Fibroblast of pulmonary artery (primary cell): ENCODE measurements at regions not wholly inside any gene's neighbourhood (a gene's known extent, or its start where the extent isn't known, plus 50 kb on each side); places are given as distances from the start of the nearest gene placed in this dataset.
"Not testable (repeated sequence)": the region's sequence is repeated elsewhere in the genome, so short reads cannot be mapped to it uniquely, and the experiment has no call there.

Experiments used
- DNase-seq: peaks from one replicate; pipeline ENCODE4 v3.0.0-alpha.2; 2010; ENCODE audit warnings: low read depth
- H3K4me3 ChIP-seq: replicated peaks from 2 replicates; pipeline ENCODE4 v1.5.1; 2011; ENCODE audit warnings: low read depth, mild to moderate bottlenecking, control low read depth, low read length, moderate library complexity
- TF ChIP-seq, protein P1 (sequence below): IDR thresholded peaks from 2 replicates; pipeline ENCODE4 v1.5.1; 2011; ENCODE audit warnings: mild to moderate bottlenecking, control low read depth, low read length, inconsistent platforms; ENCODE audit errors: missing control alignments

DNA sequence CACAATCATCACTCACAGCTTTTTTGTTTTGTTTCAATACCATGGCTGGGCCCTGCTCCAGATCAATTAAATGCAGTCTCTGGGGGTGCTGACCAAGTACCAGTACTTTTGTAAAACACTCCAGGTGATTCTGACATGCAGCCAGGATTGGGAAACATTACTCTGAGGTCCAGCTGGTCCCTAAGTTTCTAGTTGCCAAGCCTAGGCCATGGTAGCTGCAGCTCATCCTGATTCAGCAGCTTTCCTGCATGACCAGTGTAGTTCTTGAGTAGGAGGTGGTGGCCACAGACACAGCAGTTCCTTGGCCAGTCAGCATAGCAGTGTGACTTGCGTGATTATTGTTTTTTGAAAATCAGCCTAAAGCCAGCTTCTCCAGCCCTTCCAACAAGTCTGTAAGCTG is 859.1 kb downstream of the DIAPH3 start:
- TF ChIP-seq, protein P1, sequence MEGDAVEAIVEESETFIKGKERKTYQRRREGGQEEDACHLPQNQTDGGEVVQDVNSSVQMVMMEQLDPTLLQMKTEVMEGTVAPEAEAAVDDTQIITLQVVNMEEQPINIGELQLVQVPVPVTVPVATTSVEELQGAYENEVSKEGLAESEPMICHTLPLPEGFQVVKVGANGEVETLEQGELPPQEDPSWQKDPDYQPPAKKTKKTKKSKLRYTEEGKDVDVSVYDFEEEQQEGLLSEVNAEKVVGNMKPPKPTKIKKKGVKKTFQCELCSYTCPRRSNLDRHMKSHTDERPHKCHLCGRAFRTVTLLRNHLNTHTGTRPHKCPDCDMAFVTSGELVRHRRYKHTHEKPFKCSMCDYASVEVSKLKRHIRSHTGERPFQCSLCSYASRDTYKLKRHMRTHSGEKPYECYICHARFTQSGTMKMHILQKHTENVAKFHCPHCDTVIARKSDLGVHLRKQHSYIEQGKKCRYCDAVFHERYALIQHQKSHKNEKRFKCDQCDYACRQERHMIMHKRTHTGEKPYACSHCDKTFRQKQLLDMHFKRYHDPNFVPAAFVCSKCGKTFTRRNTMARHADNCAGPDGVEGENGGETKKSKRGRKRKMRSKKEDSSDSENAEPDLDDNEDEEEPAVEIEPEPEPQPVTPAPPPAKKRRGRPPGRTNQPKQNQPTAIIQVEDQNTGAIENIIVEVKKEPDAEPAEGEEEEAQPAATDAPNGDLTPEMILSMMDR = no peak
- no peak overlapping the region for H3K4me3 ChIP-seq
- no peak for DNase-seq

DNA sequence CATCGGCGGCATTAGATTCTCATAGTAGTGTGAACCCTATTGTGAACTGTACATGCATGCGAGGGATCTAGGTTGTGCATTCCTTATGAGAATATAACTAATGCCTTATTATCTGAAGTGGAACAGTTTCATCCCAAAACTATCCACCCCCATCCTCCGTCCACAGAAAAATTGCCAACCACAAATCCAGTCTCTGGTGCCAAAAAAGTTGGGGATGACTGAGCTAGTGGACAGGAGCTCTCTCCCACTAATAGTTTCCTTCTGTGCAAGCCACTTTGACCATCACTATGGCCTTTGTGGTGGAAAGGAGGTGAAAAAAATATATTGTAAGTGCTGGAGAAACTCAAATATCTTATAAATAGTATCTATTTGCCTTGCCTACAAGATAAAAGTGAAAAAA is 857.8 kb downstream of the DIAPH3 start:
- DNase-seq = no peak
- TF ChIP-seq, protein P1 = no peak
- H3K4me3 ChIP-seq = no peak overlapping the region

DNA sequence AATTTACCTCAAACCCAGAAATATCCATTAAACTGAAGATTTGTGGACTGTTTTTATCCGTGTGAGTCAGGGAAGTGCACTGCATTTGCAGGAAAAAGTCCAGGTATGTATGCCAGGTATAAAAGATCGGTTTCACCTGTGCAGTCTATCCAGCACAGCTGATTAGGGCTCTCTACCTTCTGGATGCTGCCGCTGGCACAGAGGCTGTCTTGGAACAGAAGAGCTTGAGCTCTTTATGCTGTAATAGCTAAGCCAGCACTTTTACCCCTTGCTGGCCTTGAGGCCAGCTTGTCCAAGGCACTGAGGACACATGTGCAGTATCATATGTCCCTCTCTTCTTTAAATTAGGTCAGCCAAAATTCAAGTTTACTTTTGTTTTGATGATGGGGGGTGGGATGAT is 851.0 kb downstream of the DIAPH3 start:
- H3K4me3 ChIP-seq = no peak overlapping the region
- TF ChIP-seq, protein P1 = no peak
- DNase-seq = no peak

DNA sequence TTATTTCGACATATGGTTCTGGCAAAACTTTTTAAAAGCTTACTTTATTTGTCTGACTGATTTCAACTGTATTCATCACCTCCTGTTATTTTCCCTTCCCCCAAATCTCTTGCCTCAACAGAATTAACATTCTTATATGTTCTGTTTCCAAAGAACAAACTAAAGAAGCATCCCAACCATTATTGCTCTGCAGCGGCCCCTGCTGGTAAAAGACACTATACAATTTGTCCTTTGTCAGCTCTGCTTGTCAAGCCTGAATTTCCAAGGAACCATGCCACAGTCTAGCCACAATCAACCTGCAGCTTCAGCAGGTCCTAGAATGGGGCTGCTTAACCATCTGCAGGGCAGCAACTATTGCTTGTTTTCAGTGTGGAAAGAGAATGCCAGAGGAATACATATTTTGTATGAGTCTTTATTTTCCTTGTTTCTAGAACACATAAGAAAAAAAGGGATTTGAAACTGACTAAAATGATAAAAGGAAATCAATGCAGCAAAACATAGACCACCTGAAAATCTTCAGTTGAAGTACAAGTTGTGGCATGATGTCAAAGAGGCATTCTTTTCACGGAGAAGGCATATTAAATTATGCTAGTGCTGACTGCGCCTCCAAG is 845.3 kb downstream of the DIAPH3 start:
- no peak overlapping the region for H3K4me3 ChIP-seq
- DNase-seq = peak; percentile 79
- TF ChIP-seq, protein P1 = peak; percentile 82

DNA sequence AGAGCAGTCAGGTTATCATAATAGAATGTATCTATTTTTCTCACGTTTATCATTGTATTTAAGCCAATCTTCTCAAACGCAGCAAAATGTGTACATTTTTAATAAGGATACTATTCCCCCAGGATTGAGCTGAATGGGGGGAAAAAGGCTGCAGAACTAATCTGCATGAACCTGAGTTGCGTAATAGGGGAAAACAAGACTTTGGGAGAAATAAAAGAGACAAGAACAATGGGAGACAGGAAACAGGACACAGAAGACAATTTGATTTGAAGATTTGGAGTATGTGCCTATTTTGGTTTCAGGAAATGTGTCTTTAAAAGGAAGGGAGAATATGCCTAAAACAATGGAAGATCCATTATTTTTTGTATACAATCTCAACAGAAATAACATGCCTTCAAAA is 844.5 kb downstream of the DIAPH3 start:
- peak; percentile 25 for DNase-seq
- TF ChIP-seq, protein P1 = no peak
- H3K4me3 ChIP-seq = no peak overlapping the region

DNA sequence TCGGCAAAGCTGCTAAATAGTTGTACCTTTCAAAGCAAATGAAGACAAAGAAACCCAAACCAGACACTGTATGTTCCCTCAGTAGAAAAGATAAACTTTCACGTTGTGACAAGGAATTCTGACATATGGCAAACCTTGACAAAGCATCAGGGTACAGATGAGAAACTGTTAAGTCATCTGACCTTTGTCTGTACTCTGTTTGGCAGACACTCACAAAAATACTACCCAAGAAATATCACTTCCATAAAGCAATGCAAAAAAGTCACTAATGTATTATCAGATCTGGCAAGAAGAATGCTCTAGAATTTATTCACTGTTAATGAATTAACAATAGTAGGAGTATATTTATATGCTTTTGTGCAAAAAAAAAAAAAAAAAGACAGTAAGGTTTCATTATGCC is 843.7 kb downstream of the DIAPH3 start:
- H3K4me3 ChIP-seq = no peak overlapping the region
- TF ChIP-seq, protein P1 = no peak
- DNase-seq = no peak

DNA sequence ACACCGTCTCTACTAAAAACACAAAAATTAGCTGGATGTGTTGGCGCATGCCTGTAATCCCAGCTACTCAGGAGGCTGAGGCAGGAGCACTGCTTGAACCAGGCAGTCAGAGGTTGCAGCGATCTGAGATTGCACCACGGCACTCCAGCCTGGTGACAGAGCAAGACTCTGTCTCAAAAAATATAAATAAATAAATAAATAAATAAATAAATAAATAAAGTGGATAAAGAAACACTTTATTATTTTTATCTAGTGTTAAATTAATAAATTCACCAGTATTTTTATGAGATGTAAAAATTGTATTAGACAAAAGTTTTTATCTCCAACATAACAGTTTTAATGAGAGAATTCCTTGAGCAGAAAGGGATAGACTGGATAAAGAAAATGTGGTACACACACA is 839.3 kb downstream of the DIAPH3 start:
- not testable (repeated sequence) for H3K4me3 ChIP-seq, DNase-seq
